GM13977 (cell line): ENCODE measurements at regions not wholly inside any gene's neighbourhood (a gene's known extent, or its start where the extent isn't known, plus 50 kb on each side); places are given as distances from the start of the nearest gene placed in this dataset.

Experiments
- DNase-seq: peaks from one replicate; pipeline ENCODE4 v3.0.0; 2012; ENCODE audit warnings: low spot score
- CTCF ChIP-seq: IDR thresholded peaks from 2 replicates; pipeline ENCODE4 v1.5.1; 2012; ENCODE audit warnings: mild to moderate bottlenecking, control low read depth; ENCODE audit not compliant: insufficient read depth; ENCODE audit errors: extremely low read depth, missing control alignments
- in situ Hi-C: fragments of 300-500 bp; cut with MboI; formaldehyde crosslinking; loops from one replicate; pipeline ENCODE4 v1.12.0; 2022; ENCODE audit warnings: low sequenced_read_pairs, low pct_unique_long_range_greater_than_20kb, mixed read lengths, inconsistent platforms; ENCODE audit not compliant: unreplicated experiment

- DNase-seq = no peak
- in situ Hi-C loops = no loop called here
- TF ChIP-seq CTCF = no peak
Measured at GRCh38 chr18:73952296-73952946, 195.2 kb downstream of the FBXO15 start.

- in situ Hi-C loops = no loop called here
- TF ChIP-seq CTCF = no peak
- no peak for DNase-seq
Measured at GRCh38 chr18:73950116-73950700, 197.4 kb downstream of the FBXO15 start.

GRCh38 chr18:73948497-73948896 lies 199.1 kb downstream of the FBXO15 start:
- DNase-seq = no peak
- TF ChIP-seq CTCF = no peak
- in situ Hi-C loops = no loop called here

- in situ Hi-C loops = no loop called here
- no peak for TF ChIP-seq CTCF
- no peak for DNase-seq
Measured at GRCh38 chr18:73948084-73948483, 199.6 kb downstream of the FBXO15 start.

- in situ Hi-C loops = no loop called here
- no peak for DNase-seq
- TF ChIP-seq CTCF = no peak
Measured at GRCh38 chr18:73947180-73947921, 200.3 kb downstream of the FBXO15 start.

GRCh38 chr18:73945130-73945792 lies 202.4 kb downstream of the FBXO15 start:
- no peak for TF ChIP-seq CTCF
- no peak for DNase-seq

More at GRCh38 chr18:73945130-73945792, 202.4 kb downstream of the FBXO15 start:
- in situ Hi-C loops = no loop called here
